Nephron (organoid): ENCODE measurements at regions not wholly inside any gene's neighbourhood (a gene's known extent, or its start where the extent isn't known, plus 50 kb on each side); places are given as distances from the start of the nearest gene placed in this dataset.

Experiments used
- H3K27ac Mint-ChIP-seq, 3 experiments: 2 replicates each; pipeline ENCODE4 v1.8.0; 2020; ENCODE audit warnings: mixed read lengths in 3 of 3, mild to moderate bottlenecking in 2 of 3, moderate library complexity in 1 of 3
- H3K27me3 Mint-ChIP-seq: 2 replicates; pipeline ENCODE4 v1.8.0; 2021; ENCODE audit warnings: low read depth, mild to moderate bottlenecking, moderate library complexity, mixed read lengths
- H3K36me3 Mint-ChIP-seq: 2 replicates; pipeline ENCODE4 v1.8.0; 2020; ENCODE audit warnings: low read depth, mixed read lengths
- H3K4me1 Mint-ChIP-seq: 2 replicates; pipeline ENCODE4 v1.8.0; 2020; ENCODE audit warnings: mixed read lengths
- H3K4me3 Mint-ChIP-seq, 3 experiments: 2 replicates each; pipeline ENCODE4 v1.8.0; 2020; ENCODE audit warnings: mild to moderate bottlenecking in 3 of 3, mixed read lengths in 3 of 3, moderate library complexity in 2 of 3
- H3K9me3 Mint-ChIP-seq: 2 replicates; pipeline ENCODE4 v1.8.0; 2020; ENCODE audit warnings: mixed read lengths
- TF ChIP-seq, protein P1 (sequence below), 3 experiments: fragments of 200-600 bp; sonication (generic); IDR thresholded peaks; one replicate each; pipeline ENCODE4 v1.5.0; 2021; ENCODE audit warnings: antibody characterized with exemption in 3 of 3; ENCODE audit not compliant: unreplicated experiment in 3 of 3

DNA sequence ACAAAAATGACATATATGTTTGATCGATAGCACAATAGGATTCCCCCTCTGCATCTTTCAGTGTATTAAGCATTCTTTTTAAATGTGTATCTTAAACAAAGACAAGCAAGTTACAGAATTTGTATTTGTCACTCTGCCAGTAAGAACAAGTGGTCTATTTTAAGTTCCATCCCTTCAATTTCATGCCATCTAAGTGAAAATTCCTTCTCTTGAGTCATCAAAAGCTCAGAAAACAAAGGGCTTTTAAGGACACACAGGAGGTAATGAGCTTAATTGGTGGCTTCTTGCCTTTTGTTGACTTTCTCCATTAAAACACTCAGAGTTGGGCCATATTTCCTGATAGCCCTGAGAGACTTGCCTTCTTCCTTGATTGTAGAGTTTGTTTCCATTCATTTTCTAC, 547.8 kb downstream of the TENT5A start:
- no peaks in the 10 kb centered on the region for H3K36me3 Mint-ChIP-seq
- H3K27me3 Mint-ChIP-seq = peaks cover 6% of the 10 kb centered on the region
- no peak overlapping the region for H3K27ac Mint-ChIP-seq
- TF ChIP-seq, protein P1, sequence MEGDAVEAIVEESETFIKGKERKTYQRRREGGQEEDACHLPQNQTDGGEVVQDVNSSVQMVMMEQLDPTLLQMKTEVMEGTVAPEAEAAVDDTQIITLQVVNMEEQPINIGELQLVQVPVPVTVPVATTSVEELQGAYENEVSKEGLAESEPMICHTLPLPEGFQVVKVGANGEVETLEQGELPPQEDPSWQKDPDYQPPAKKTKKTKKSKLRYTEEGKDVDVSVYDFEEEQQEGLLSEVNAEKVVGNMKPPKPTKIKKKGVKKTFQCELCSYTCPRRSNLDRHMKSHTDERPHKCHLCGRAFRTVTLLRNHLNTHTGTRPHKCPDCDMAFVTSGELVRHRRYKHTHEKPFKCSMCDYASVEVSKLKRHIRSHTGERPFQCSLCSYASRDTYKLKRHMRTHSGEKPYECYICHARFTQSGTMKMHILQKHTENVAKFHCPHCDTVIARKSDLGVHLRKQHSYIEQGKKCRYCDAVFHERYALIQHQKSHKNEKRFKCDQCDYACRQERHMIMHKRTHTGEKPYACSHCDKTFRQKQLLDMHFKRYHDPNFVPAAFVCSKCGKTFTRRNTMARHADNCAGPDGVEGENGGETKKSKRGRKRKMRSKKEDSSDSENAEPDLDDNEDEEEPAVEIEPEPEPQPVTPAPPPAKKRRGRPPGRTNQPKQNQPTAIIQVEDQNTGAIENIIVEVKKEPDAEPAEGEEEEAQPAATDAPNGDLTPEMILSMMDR (IDR thresholded peaks at IDR 0.05; ENCODE audit: unreplicated experiment in 3 of 3) = no peak
- H3K4me3 Mint-ChIP-seq = no peak overlapping the region
- peaks cover 5% of the 10 kb centered on the region for H3K9me3 Mint-ChIP-seq
- no peaks in the 10 kb centered on the region for H3K4me1 Mint-ChIP-seq

DNA sequence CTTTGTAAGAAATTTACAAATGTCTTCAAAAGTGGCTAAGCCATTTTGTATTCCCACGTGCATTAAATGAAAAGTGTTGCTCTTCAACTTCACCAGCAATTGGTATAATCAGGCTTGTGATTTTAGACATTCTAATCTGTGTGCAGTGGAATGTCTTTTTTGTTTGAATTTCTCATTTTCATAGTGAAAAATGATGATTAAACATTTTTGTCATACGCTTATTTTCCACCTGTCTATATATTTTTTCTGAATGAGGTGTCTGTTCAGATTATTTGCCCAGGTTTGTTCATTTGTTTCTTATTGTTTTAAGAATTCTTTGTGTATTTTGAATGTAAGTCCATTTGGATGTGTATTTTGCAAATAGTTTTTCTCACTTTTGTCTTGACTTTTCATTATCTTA, 558.1 kb downstream of the TENT5A start:
- no peaks in the 10 kb centered on the region for H3K36me3 Mint-ChIP-seq
- H3K9me3 Mint-ChIP-seq = no peaks in the 10 kb centered on the region
- H3K27me3 Mint-ChIP-seq = no peaks in the 10 kb centered on the region
- no peaks in the 10 kb centered on the region for H3K4me1 Mint-ChIP-seq
- H3K4me3 Mint-ChIP-seq = no peak overlapping the region
- TF ChIP-seq, protein P1 (IDR thresholded peaks at IDR 0.05; ENCODE audit: unreplicated experiment in 3 of 3) = no peak
- no peak overlapping the region for H3K27ac Mint-ChIP-seq

DNA sequence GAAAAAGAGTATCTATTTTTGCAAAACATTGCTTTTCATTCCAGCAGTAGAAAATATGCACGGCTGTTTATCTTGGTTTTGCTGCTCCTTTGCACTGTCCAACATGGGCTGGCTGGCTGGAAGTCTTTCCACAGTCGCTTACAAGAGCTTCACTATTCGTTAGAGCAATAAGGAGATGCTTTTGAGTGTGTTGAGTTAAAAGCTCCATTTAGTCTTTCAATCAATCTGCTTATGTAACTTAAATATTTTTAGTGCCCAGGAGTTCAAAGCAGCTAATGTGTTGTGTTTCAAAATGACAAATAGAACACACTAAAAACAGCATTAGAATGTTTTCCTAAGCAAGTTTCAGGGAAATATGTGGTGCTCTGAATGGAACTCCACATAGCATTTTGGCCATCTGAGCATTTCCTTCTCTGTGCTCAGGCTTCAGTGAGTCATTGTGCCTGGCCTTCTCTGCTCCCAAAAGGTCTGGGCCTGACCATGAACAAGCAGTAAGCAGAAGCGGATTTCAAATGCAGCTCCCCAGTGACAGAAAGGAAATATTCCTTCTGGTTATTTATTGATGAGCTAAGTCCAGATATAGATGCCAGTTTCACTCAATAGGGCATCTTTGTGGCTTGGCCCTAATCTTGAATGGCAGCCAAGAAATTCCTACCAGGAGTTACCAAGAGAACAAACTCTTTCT, 580.3 kb downstream of the TENT5A start:
- TF ChIP-seq, protein P1 (IDR thresholded peaks at IDR 0.05; ENCODE audit: unreplicated experiment in 3 of 3) = no peak
- Mint-ChIP-seq H3K27ac (peak overlapping the region in 2 of 3 experiments; percentile 46 to 74), H3K36me3 (no peaks in the 10 kb centered on the region), H3K4me3 (no peak overlapping the region), H3K27me3 (no peaks in the 10 kb centered on the region), H3K4me1 (peaks cover 14% of the 10 kb centered on the region), H3K9me3 (no peaks in the 10 kb centered on the region)

DNA sequence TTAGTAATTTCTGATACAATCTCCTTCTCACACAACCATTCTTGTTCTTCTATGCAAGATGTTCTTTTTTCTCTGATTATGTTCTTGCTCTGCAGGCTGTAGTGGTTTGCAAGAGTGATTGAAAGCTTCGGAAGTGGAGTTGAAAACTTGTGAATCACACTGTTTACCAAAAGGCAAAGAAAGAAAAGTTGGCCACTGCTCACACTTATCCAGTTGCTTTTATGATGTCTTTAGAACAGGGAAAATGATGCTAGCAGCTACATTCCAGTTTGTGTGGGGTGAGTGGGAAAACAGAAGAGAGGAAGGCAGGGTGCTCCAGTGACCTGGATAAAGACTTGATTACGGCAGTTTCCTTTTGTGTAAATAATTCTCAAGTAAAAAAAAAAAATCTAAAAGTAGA, 583.3 kb downstream of the TENT5A start:
- Mint-ChIP-seq H3K4me3 (no peak overlapping the region), H3K27me3 (no peaks in the 10 kb centered on the region), H3K27ac (peak overlapping the region in 1 of 3 experiments; percentile 49), H3K9me3 (no peaks in the 10 kb centered on the region), H3K4me1 (peaks cover 14% of the 10 kb centered on the region), H3K36me3 (no peaks in the 10 kb centered on the region)
- TF ChIP-seq, protein P1 (IDR thresholded peaks at IDR 0.05; ENCODE audit: unreplicated experiment in 3 of 3) = no peak

DNA sequence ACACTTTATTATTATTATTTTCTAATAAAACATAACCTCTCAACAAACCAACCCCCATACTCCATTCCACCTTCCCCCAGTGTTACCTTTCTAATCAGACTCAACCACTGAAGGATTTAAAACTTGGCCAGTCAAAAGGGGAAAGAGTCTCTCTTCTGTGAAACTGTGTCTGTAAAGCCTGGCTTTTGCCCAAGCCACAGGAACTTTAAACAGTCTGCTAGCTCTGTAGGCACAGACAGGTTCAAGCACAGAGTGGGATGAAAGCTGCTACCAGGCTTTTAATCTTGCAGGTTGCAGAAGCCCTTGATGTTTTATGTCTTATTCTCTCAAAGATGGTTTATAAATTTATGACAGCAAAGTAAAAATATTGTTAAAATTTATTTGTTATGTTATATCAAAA, 585.7 kb downstream of the TENT5A start:
- Mint-ChIP-seq H3K9me3 (no peaks in the 10 kb centered on the region), H3K27ac (no peak overlapping the region), H3K4me3 (no peak overlapping the region), H3K36me3 (no peaks in the 10 kb centered on the region), H3K27me3 (no peaks in the 10 kb centered on the region), H3K4me1 (peaks cover 7% of the 10 kb centered on the region)
- TF ChIP-seq, protein P1 (IDR thresholded peaks at IDR 0.05; ENCODE audit: unreplicated experiment in 3 of 3) = no peak

DNA sequence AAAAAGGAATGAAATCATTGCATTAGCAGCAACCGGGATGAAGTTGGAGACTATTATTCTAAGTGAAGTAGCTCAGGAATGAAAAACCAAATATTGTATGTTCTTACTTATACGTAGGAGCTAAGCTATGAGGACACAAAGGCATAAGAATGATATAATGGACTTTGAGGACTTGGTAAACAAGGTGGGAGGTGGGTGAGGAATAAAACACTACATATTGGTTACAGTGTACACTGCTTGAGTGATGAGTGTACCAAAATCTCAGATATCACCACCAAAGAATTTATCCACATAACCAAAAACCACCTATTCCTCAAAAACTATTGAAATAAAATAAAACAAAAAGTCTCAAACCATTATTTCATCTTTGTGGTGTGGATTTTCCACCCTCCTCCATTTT, 593.5 kb downstream of the TENT5A start:
- Mint-ChIP-seq H3K36me3 (no peaks in the 10 kb centered on the region), H3K27ac (no peak overlapping the region), H3K9me3 (no peaks in the 10 kb centered on the region), H3K27me3 (no peaks in the 10 kb centered on the region), H3K4me3 (no peak overlapping the region), H3K4me1 (no peaks in the 10 kb centered on the region)
- TF ChIP-seq, protein P1 (IDR thresholded peaks at IDR 0.05; ENCODE audit: unreplicated experiment in 3 of 3) = no peak
